OCI-LY1 (cell line): ENCODE measurements at regions not wholly inside any gene's neighbourhood (a gene's known extent, or its start where the extent isn't known, plus 50 kb on each side); places are given as distances from the start of the nearest gene placed in this dataset.
"Not testable (repeated sequence)": the region's sequence is repeated elsewhere in the genome, so short reads cannot be mapped to it uniquely, and the experiment has no call there.

Experiments used
- EZH2 ChIP-seq: fragments of 200-600 bp; sonication (generic), shearing (Covaris generic); IDR thresholded peaks from 2 replicates; pipeline ENCODE4 v1.8.0; 2017; ENCODE audit warnings: borderline replicate concordance, mixed run types, mild to moderate bottlenecking, antibody characterized with exemption, low read length, moderate library complexity, mixed read lengths
- TF ChIP-seq, protein P1 (sequence below): fragments of 200-600 bp; sonication (generic), shearing (Covaris generic); IDR thresholded peaks from 2 replicates; pipeline ENCODE4 v1.5.1; 2017; ENCODE audit warnings: mild to moderate bottlenecking, antibody characterized with exemption, low read length, moderate library complexity, mixed read lengths

DNA sequence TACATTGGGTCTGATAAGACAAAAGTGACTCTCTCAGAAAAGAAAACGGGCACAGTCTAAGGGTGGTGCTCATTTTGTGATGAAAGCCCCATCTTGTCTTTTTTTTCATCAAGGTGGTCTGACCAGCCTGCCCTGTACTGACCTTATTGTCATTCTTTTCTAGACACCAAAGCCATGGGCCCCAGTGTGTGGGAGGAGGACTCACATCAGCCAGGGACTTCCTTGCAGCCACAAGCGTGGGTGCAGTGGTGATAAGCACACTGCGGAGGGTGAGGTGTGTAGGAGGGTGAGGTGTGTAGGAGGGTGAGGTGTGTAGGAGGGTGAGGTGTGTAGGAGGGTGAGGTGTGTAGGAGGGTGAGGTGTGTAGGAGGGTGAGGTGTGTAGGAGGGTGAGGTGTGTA, 145.2 kb downstream of the DLL1 start:
- TF ChIP-seq, protein P1, sequence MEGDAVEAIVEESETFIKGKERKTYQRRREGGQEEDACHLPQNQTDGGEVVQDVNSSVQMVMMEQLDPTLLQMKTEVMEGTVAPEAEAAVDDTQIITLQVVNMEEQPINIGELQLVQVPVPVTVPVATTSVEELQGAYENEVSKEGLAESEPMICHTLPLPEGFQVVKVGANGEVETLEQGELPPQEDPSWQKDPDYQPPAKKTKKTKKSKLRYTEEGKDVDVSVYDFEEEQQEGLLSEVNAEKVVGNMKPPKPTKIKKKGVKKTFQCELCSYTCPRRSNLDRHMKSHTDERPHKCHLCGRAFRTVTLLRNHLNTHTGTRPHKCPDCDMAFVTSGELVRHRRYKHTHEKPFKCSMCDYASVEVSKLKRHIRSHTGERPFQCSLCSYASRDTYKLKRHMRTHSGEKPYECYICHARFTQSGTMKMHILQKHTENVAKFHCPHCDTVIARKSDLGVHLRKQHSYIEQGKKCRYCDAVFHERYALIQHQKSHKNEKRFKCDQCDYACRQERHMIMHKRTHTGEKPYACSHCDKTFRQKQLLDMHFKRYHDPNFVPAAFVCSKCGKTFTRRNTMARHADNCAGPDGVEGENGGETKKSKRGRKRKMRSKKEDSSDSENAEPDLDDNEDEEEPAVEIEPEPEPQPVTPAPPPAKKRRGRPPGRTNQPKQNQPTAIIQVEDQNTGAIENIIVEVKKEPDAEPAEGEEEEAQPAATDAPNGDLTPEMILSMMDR, result not testable (repeated sequence)
- not testable (repeated sequence) for TF ChIP-seq EZH2
